Activated CD8-positive, alpha-beta T cell treated with anti-CD3 and anti-CD28 coated beads for 36 hours (primary cell): ENCODE measurements at regions not wholly inside any gene's neighbourhood (a gene's known extent, or its start where the extent isn't known, plus 50 kb on each side); places are given as distances from the start of the nearest gene placed in this dataset.

Source experiments
- ATAC-seq: fragments of 200-7000 bp; cut with Tn5 transposase; one replicate; pipeline ENCODE4 v1.10.0; 2021; ENCODE audit warnings: mild to moderate bottlenecking, moderate library complexity
- CTCF ChIA-PET: fragments of 350-600 bp; sonication (Branson Sonifier 250); formaldehyde crosslinking; loops from one replicate; lab custom pipeline; 2021; ENCODE audit warnings: antibody characterized with exemption; lab: Charles Lee
- POLR2A ChIA-PET: fragments of 350-600 bp; sonication (Branson Sonifier 250); formaldehyde crosslinking; loops from one replicate; lab custom pipeline; 2021; ENCODE audit warnings: antibody characterized with exemption; lab: Charles Lee
- DNase-seq: peaks from one replicate; pipeline ENCODE4 v3.0.0-alpha.2; 2020
- H3K27ac Mint-ChIP-seq: one replicate; pipeline ENCODE4 v1.8.0; 2021; ENCODE audit warnings: mild to moderate bottlenecking, mixed read lengths
- H3K27me3 Mint-ChIP-seq: one replicate; pipeline ENCODE4 v1.8.0; 2021; ENCODE audit warnings: mixed read lengths
- H3K36me3 Mint-ChIP-seq: one replicate; pipeline ENCODE4 v1.8.0; 2021; ENCODE audit warnings: low read depth, mixed read lengths
- H3K4me1 Mint-ChIP-seq: one replicate; pipeline ENCODE4 v1.8.0; 2021; ENCODE audit warnings: low read depth, mixed read lengths
- H3K4me3 Mint-ChIP-seq: one replicate; pipeline ENCODE4 v1.8.0; 2021; ENCODE audit warnings: mild to moderate bottlenecking, moderate library complexity, mixed read lengths
- H3K9me3 Mint-ChIP-seq: one replicate; pipeline ENCODE4 v1.8.0; 2021; ENCODE audit warnings: mixed read lengths
- intact Hi-C: fragments of 100-400 bp; cut with micrococcal nuclease; formaldehyde crosslinking; loops from one replicate; pipeline ENCODE4 v1.10.0; 2022
- TF ChIP-seq, protein P1 (sequence below): fragments of 200-600 bp; IDR thresholded peaks from one replicate; pipeline ENCODE4 v1.8.0; 2022; ENCODE audit warnings: antibody characterized with exemption, mild to moderate bottlenecking

DNA sequence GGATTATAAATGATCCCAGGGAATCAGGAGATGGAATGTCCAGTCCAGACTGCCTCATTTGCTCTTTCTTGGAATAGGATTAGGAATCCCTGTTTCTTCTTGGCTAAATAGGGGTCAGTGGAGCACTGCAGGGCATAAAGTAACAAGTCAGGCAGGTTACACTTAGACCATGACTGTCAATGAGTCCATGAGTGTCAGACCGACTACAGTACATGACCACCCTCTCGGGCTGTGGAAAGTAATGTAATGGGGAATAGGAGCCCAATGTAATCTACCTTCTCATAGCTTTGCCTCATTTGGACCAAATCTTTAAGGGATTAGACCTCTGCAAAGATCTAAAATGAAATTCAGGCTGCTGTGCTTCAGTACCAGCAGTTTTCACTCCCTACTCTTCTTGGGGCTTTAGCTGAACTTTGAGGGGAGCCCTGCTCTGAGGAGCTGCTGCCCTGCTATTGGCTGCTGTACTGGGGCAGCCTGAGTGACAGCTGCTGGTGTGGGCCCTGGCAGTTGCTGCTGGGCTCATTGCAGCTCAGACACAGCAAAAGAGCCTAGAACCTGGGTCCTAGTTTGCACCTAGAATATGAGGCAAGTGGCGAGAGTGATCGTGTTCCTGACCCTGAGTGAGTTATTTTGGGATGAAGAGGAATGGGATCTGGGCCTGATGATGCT, 62.2 kb upstream of the OR4E1 start:
- POLR2A ChIA-PET, result interaction anchor here (1.1 to 1.2 kb wide), 2 partner anchors 8 to 832 kb away, joined by 3 read pairs; no protein-coding TSS in a partner anchor
- ATAC-seq (peak; percentile 76), DNase-seq (peak; percentile 33)
- H3K27ac Mint-ChIP-seq, result peak overlapping the region; percentile 47
- H3K4me3 Mint-ChIP-seq, result peak overlapping the region; percentile 62
- H3K27me3 Mint-ChIP-seq, result peaks cover 31% of the 10 kb centered on the region
- peaks cover 6% of the 10 kb centered on the region for H3K36me3 Mint-ChIP-seq
- TF ChIP-seq, protein P1, sequence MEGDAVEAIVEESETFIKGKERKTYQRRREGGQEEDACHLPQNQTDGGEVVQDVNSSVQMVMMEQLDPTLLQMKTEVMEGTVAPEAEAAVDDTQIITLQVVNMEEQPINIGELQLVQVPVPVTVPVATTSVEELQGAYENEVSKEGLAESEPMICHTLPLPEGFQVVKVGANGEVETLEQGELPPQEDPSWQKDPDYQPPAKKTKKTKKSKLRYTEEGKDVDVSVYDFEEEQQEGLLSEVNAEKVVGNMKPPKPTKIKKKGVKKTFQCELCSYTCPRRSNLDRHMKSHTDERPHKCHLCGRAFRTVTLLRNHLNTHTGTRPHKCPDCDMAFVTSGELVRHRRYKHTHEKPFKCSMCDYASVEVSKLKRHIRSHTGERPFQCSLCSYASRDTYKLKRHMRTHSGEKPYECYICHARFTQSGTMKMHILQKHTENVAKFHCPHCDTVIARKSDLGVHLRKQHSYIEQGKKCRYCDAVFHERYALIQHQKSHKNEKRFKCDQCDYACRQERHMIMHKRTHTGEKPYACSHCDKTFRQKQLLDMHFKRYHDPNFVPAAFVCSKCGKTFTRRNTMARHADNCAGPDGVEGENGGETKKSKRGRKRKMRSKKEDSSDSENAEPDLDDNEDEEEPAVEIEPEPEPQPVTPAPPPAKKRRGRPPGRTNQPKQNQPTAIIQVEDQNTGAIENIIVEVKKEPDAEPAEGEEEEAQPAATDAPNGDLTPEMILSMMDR, result no peak
- intact Hi-C loops, result no loop called here
- CTCF ChIA-PET, result interaction anchor here (1.0 to 3.0 kb wide), 5 partner anchors 13 to 89 kb away, joined by 3 to 32 read pairs (median 25); no protein-coding TSS in a partner anchor
- no peaks in the 10 kb centered on the region for H3K9me3 Mint-ChIP-seq
- H3K4me1 Mint-ChIP-seq, result peaks cover 7% of the 10 kb centered on the region

DNA sequence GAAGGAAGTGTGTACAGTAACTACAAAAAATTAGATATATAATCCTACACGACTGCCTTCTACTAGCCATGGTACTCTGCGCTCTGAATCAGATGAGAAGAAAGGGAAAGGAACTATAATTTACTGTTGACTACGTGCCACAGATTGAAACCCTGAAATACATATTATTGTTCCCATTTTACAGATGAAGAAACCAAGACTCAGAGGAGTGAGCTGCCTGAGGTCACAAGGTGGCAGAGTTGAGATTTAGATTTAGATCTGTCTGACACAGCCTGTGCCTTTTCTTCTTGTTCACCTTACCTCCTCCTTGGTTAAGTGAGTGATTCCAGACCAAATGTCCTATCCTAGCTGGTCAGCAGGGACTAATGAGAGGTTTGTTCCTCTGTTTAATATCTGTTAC, 61.6 kb upstream of the OR4E1 start:
- Mint-ChIP-seq H3K4me1 (peaks cover 8% of the 10 kb centered on the region), H3K27me3 (peaks cover 27% of the 10 kb centered on the region), H3K9me3 (no peaks in the 10 kb centered on the region), H3K27ac (no peak overlapping the region), H3K36me3 (peaks cover 6% of the 10 kb centered on the region), H3K4me3 (peak overlapping the region; percentile 62)
- ChIA-PET CTCF (interaction anchor here (1.1 to 3.0 kb wide), 15 partner anchors 9 to 823 kb away, joined by 3 to 32 read pairs (median 5); no protein-coding TSS in a partner anchor), POLR2A (interaction anchor here (0.6 kb wide), 1 partner anchor 796 kb away, joined by 3 read pairs; no protein-coding TSS in a partner anchor)
- peak; percentile 12 for ATAC-seq
- TF ChIP-seq, protein P1, result no peak
- no peak for DNase-seq
- intact Hi-C loops, result no loop called here

DNA sequence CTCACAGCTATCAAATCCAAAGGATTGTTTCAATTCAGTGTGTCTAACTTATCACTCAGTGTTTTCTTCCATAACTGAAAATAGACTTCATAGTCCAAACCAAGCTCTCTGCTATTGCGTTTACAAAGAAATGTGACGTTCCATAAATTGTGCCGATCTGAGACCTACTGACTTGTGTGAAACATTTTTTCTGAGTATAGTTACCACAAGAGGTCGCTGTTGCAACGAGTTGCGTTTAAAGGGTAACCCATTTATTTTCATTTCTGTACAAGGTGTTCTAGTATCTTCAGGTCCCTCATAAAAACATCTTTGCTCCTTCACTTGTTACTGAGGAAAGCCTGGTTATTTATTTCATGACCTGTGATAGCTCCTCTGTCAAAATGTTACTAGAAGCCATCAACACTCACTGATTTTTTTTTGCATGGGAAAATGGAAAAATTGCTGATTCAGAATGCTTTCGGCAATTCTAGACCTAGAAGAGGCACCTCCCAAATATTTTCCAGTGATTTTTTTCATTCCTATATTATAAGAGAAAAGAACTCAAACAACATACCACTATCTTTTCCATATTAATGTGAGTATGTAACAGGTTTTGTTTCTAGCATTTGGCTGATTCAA, 60.9 kb upstream of the OR4E1 start:
- POLR2A ChIA-PET, result interaction anchor here (0.6 to 0.7 kb wide), 2 partner anchors 8 to 797 kb away, joined by 3 read pairs; no protein-coding TSS in a partner anchor
- Mint-ChIP-seq H3K4me1 (peaks cover 14% of the 10 kb centered on the region), H3K36me3 (peaks cover 6% of the 10 kb centered on the region), H3K27ac (no peak overlapping the region), H3K27me3 (peaks cover 21% of the 10 kb centered on the region), H3K9me3 (no peaks in the 10 kb centered on the region), H3K4me3 (peak overlapping the region; percentile 62)
- CTCF ChIA-PET, result interaction anchor here (0.6 to 3.0 kb wide), 28 partner anchors 8 to 1905 kb away, joined by 3 to 32 read pairs (median 4); no protein-coding TSS in a partner anchor
- intact Hi-C loops, result no loop called here
- ATAC-seq (peak; percentile 50), DNase-seq (peak; percentile 57)
- TF ChIP-seq, protein P1, result peak; percentile 86

DNA sequence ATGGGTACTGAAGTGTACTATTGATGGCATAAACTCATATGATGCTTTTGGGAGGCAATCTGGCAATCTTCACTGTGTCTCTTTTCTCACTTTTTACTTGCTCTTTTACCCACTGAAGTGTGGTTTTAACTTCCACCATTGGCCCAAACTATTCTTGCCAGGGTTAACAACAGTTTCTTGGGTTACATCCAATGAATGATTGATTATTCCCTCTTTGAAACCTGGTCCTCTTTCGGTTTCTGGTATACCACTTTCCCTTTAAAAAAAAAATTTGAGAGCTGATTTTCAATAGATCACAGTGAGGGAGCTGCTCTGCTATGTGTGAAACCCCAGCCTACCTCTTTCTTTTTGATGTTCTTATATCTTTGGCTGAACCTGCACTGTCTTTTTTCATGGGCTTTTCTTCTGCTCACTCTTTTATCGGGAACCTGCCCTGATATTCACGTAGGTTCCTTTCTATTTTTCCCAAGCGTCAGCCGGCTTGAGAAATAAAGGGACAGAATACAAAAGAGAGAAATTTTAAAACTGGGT, 56.1 kb upstream of the OR4E1 start:
- CTCF ChIA-PET, result interaction anchor here (0.8 kb wide), 1 partner anchor 9 kb away, joined by 3 read pairs; no protein-coding TSS in a partner anchor
- Mint-ChIP-seq H3K9me3 (no peaks in the 10 kb centered on the region), H3K27ac (no peak overlapping the region), H3K4me3 (peak overlapping the region; percentile 56), H3K36me3 (no peaks in the 10 kb centered on the region), H3K4me1 (peaks cover 14% of the 10 kb centered on the region), H3K27me3 (peaks cover 25% of the 10 kb centered on the region)
- intact Hi-C loops, result no loop called here
- no peak for DNase-seq
- no peak for ATAC-seq
- TF ChIP-seq, protein P1, result no peak
- POLR2A ChIA-PET, result no interaction called here
